ENCODE measurements at regions not wholly inside any gene's neighbourhood (a gene's known extent, or its start where the extent isn't known, plus 50 kb on each side); places are given as distances from the start of the nearest gene placed in this dataset.

GRCh38 chr12:115228434-115228833, 544.5 kb upstream of the TBX3 start:
- no TSS peak for BruUV-seq (replicated peaks)
- no peak overlapping the region for H3K9ac ChIP-seq (replicated peaks; ENCODE audit: extremely low read depth, insufficient read depth, low read length)
- H3K4me3 ChIP-seq (replicated peaks in 1 of 3; ENCODE audit: insufficient read depth in 1 of 3, low read depth in 1 of 3, low read length in 3 of 3) = no peak overlapping the region
- no peak for DNase-seq (ENCODE audit: low read depth, low spot score)
- dilution Hi-C loops (cut with MboI; ENCODE audit: extremely low pct_ligation_motif_present, low sequenced_read_pairs) = no loop called here
- H3K4me1 ChIP-seq (ENCODE audit: control insufficient read depth, extremely low read depth, insufficient read depth, low read length) = no peaks in the 10 kb centered on the region
- H4K20me1 ChIP-seq (replicated peaks; ENCODE audit: control insufficient read depth, extremely low read depth, insufficient read depth, low read length) = no peaks in the 10 kb centered on the region
- no peak for FAIRE-seq
- POLR2A ChIA-PET = no interaction called here
- H2AFZ ChIP-seq (ENCODE audit: low read depth, low read length) = no peak overlapping the region
- intact Hi-C loops (cut with micrococcal nuclease) = no loop called here
- CTCF ChIA-PET = no interaction called here
- no peaks in the 10 kb centered on the region for H3K9me1 ChIP-seq (replicated peaks; ENCODE audit: control insufficient read depth, extremely low read depth, insufficient read depth, low read length)
- H3K4me2 ChIP-seq (ENCODE audit: insufficient read depth, low read length) = no peak overlapping the region
- H3K9me3 ChIP-seq (replicated peaks; ENCODE audit: control insufficient read depth, insufficient read depth, low read length) = peaks cover 5% of the 10 kb centered on the region
- H3K27me3 ChIP-seq (ENCODE audit: control insufficient read depth in 2 of 2, insufficient read depth in 2 of 2, low read length in 2 of 2) = no peaks in the 10 kb centered on the region
- TF ChIP-seq POLR2AphosphoS5 (IDR thresholded peaks at IDR 0.05; ENCODE audit: insufficient read depth, low read depth, low read length) (no peak), MYC (IDR thresholded peaks at IDR 0.05; ENCODE audit: low read depth, low read length) (no peak), POLR2A (IDR thresholded peaks at IDR 0.05; ENCODE audit: low read depth, low read length) (no peak), GATA2 (IDR thresholded peaks at IDR 0.05; ENCODE audit: insufficient read depth, insufficient read length, low read depth, low read length) (no peak), EZH2 (IDR thresholded peaks at IDR 0.05; ENCODE audit: borderline replicate concordance, low read depth, low read length, severe bottlenecking) (no peak), FOS (IDR thresholded peaks at IDR 0.05; ENCODE audit: borderline replicate concordance, insufficient read depth, low read length) (no peak), JUN (IDR thresholded peaks at IDR 0.05; ENCODE audit: borderline replicate concordance, insufficient read depth, insufficient read length, low read depth) (no peak)
- TF ChIP-seq, protein P1, sequence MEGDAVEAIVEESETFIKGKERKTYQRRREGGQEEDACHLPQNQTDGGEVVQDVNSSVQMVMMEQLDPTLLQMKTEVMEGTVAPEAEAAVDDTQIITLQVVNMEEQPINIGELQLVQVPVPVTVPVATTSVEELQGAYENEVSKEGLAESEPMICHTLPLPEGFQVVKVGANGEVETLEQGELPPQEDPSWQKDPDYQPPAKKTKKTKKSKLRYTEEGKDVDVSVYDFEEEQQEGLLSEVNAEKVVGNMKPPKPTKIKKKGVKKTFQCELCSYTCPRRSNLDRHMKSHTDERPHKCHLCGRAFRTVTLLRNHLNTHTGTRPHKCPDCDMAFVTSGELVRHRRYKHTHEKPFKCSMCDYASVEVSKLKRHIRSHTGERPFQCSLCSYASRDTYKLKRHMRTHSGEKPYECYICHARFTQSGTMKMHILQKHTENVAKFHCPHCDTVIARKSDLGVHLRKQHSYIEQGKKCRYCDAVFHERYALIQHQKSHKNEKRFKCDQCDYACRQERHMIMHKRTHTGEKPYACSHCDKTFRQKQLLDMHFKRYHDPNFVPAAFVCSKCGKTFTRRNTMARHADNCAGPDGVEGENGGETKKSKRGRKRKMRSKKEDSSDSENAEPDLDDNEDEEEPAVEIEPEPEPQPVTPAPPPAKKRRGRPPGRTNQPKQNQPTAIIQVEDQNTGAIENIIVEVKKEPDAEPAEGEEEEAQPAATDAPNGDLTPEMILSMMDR (IDR thresholded peaks at IDR 0.05; ENCODE audit: extremely low read depth in 1 of 2, insufficient read depth in 1 of 2, low read depth in 1 of 2, low read length in 2 of 2) = no peak
- TF ChIP-seq, protein P2, sequence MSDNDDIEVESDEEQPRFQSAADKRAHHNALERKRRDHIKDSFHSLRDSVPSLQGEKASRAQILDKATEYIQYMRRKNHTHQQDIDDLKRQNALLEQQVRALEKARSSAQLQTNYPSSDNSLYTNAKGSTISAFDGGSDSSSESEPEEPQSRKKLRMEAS (IDR thresholded peaks at IDR 0.05; ENCODE audit: insufficient read depth, insufficient read length) = no peak
- H3K27ac ChIP-seq (ENCODE audit: insufficient read depth, low read depth, low read length) = no peak overlapping the region
- H3K79me2 ChIP-seq (ENCODE audit: control insufficient read depth, insufficient read depth, low read length) = no peaks in the 10 kb centered on the region
- no peaks in the 10 kb centered on the region for H3K36me3 ChIP-seq (ENCODE audit: control insufficient read depth in 2 of 2, extremely low read depth in 1 of 2, insufficient read depth in 2 of 2, low read length in 2 of 2)

Data from endothelial cell of umbilical vein (primary cell).